H9 (cell line): ENCODE measurements at regions not wholly inside any gene's neighbourhood (a gene's known extent, or its start where the extent isn't known, plus 50 kb on each side); places are given as distances from the start of the nearest gene placed in this dataset.

Experiments used
- DNase-seq: peaks from one replicate; pipeline ENCODE4 v3.0.0-alpha.2; 2017
- H2AFZ ChIP-seq: one replicate; pipeline ENCODE4 v1.6.1; 2013; ENCODE audit warnings: mild to moderate bottlenecking, low read length, control low read depth, moderate library complexity
- H2AK5ac ChIP-seq: 2 replicates; pipeline ENCODE4 v1.6.1; 2013; ENCODE audit warnings: low read length, control low read depth, mixed read lengths; ENCODE audit not compliant: insufficient read length
- H2BK120ac ChIP-seq: one replicate; pipeline ENCODE4 v1.6.1; 2013; ENCODE audit warnings: low read depth, mild to moderate bottlenecking, low read length, control low read depth, inconsistent platforms; ENCODE audit not compliant: poor library complexity, severe bottlenecking
- H2BK12ac ChIP-seq: 2 replicates; pipeline ENCODE4 v1.6.1; 2013; ENCODE audit warnings: low read length, control low read depth, mixed read lengths, low read depth; ENCODE audit not compliant: insufficient read length
- H2BK15ac ChIP-seq: 2 replicates; pipeline ENCODE4 v1.6.1; 2013; ENCODE audit warnings: low read depth, low read length, control low read depth
- H2BK20ac ChIP-seq: one replicate; pipeline ENCODE4 v1.6.1; 2013; ENCODE audit warnings: low read depth, mild to moderate bottlenecking, low read length, control low read depth, inconsistent platforms; ENCODE audit not compliant: poor library complexity, severe bottlenecking
- H2BK5ac ChIP-seq: 2 replicates; pipeline ENCODE4 v1.6.1; 2013; ENCODE audit warnings: low read length, control low read depth, mixed read lengths; ENCODE audit not compliant: insufficient read length
- H3K14ac ChIP-seq: 2 replicates; pipeline ENCODE4 v1.6.1; 2013; ENCODE audit warnings: low read length, control low read depth; ENCODE audit not compliant: insufficient read depth
- H3K18ac ChIP-seq: 2 replicates; pipeline ENCODE4 v1.6.1; 2013; ENCODE audit warnings: low read depth, mild to moderate bottlenecking, mixed read lengths, low read length, control low read depth; ENCODE audit not compliant: insufficient read length
- H3K23ac ChIP-seq: 2 replicates; pipeline ENCODE4 v1.6.1; 2013; ENCODE audit warnings: low read length, control low read depth, mixed read lengths, low read depth; ENCODE audit not compliant: insufficient read length
- H3K23me2 ChIP-seq: 2 replicates; pipeline ENCODE4 v1.6.1; 2013; ENCODE audit warnings: low read depth, mild to moderate bottlenecking, mixed read lengths, low read length, control low read depth; ENCODE audit not compliant: insufficient read length, poor library complexity, severe bottlenecking
- H3K27ac ChIP-seq: 2 replicates; pipeline ENCODE4 v1.5.1; 2013; ENCODE audit warnings: low read length, control low read depth, mixed read lengths, low read depth; ENCODE audit not compliant: insufficient read length
- H3K27me3 ChIP-seq: 2 replicates; pipeline ENCODE4 v1.6.1; 2013; ENCODE audit warnings: low read length, control low read depth, inconsistent platforms; ENCODE audit not compliant: insufficient read depth
- H3K4ac ChIP-seq: 2 replicates; pipeline ENCODE4 v1.6.1; 2013; ENCODE audit warnings: low read depth, mild to moderate bottlenecking, control low read depth, inconsistent platforms, low read length, moderate library complexity
- H3K4me1 ChIP-seq: 2 replicates; pipeline ENCODE4 v1.6.1; 2013; ENCODE audit warnings: low read length, control low read depth, inconsistent platforms; ENCODE audit not compliant: insufficient read depth
- H3K4me2 ChIP-seq: 2 replicates; pipeline ENCODE4 v1.6.1; 2013; ENCODE audit warnings: low read length, control low read depth, mixed read lengths; ENCODE audit not compliant: insufficient read length, insufficient read depth
- H3K56ac ChIP-seq: 2 replicates; pipeline ENCODE4 v1.6.1; 2013; ENCODE audit warnings: low read depth, mild to moderate bottlenecking, mixed read lengths, low read length, control low read depth; ENCODE audit not compliant: insufficient read length
- H3K79me1 ChIP-seq: 2 replicates; pipeline ENCODE4 v1.6.1; 2013; ENCODE audit warnings: low read depth, mild to moderate bottlenecking, moderate library complexity, low read length, control low read depth, inconsistent platforms; ENCODE audit not compliant: insufficient read depth, poor library complexity, severe bottlenecking
- H3K79me2 ChIP-seq: 2 replicates; pipeline ENCODE4 v1.6.1; 2013; ENCODE audit warnings: low read length, control low read depth, inconsistent platforms; ENCODE audit not compliant: insufficient read depth
- H3K9ac ChIP-seq: 2 replicates; pipeline ENCODE4 v1.6.1; 2013; ENCODE audit warnings: low read length, control low read depth, mixed read lengths; ENCODE audit not compliant: insufficient read length; ENCODE audit errors: extremely low read depth
- H3K9me3 ChIP-seq: one replicate; pipeline ENCODE4 v1.6.1; 2013; ENCODE audit warnings: low read depth, low read length, inconsistent platforms; ENCODE audit not compliant: control insufficient read depth
- H3T11ph ChIP-seq: one replicate; pipeline ENCODE4 v1.6.1; 2013; ENCODE audit warnings: mild to moderate bottlenecking, low read length, control low read depth, inconsistent platforms
- H4K20me1 ChIP-seq: one replicate; pipeline ENCODE4 v1.6.1; 2013; ENCODE audit not compliant: control insufficient read depth, insufficient read length, insufficient read depth
- H4K5ac ChIP-seq: 2 replicates; pipeline ENCODE4 v1.6.1; 2013; ENCODE audit warnings: low read depth, mild to moderate bottlenecking, mixed read lengths, low read length, control low read depth; ENCODE audit not compliant: insufficient read length
- H4K8ac ChIP-seq: replicated peaks from 2 replicates; pipeline ENCODE4 v1.6.1; 2013; ENCODE audit warnings: low read length, control low read depth, mixed read lengths, low read depth; ENCODE audit not compliant: insufficient read length
- H4K91ac ChIP-seq: 2 replicates; pipeline ENCODE4 v1.6.1; 2013; ENCODE audit warnings: low read depth, mild to moderate bottlenecking, moderate library complexity, mixed read lengths, low read length, control low read depth; ENCODE audit not compliant: insufficient read length
- H3K27ac Mint-ChIP-seq, 3 experiments: 2 replicates in 2 of 3; 3 replicates in 1 of 3; pipeline ENCODE4 v1.8.0; 2020 to 2021; ENCODE audit warnings: mixed read lengths in 3 of 3, mild to moderate bottlenecking in 1 of 3, moderate library complexity in 1 of 3
- H3K27me3 Mint-ChIP-seq: 2 replicates; pipeline ENCODE4 v1.8.0; 2021; ENCODE audit warnings: low read depth, mild to moderate bottlenecking, moderate library complexity, mixed read lengths
- H3K36me3 Mint-ChIP-seq, 3 experiments: 2 replicates in 2 of 3; 3 replicates in 1 of 3; pipeline ENCODE4 v1.8.0; 2020 to 2021; ENCODE audit warnings: low read depth in 3 of 3, mixed read lengths in 3 of 3; ENCODE audit not compliant: insufficient read depth in 1 of 3
- H3K4me1 Mint-ChIP-seq, 2 experiments: 2 replicates each; pipeline ENCODE4 v1.8.0; 2020; ENCODE audit warnings: mixed read lengths in 2 of 2
- H3K4me3 Mint-ChIP-seq, 2 experiments: 2 replicates in 1 of 2; 3 replicates in 1 of 2; pipeline ENCODE4 v1.8.0; 2020 to 2021; ENCODE audit warnings: mild to moderate bottlenecking in 2 of 2, mixed read lengths in 2 of 2, moderate library complexity in 1 of 2
- H3K9me3 Mint-ChIP-seq, 2 experiments: 2 replicates in 1 of 2; 3 replicates in 1 of 2; pipeline ENCODE4 v1.8.0; 2020; ENCODE audit warnings: mild to moderate bottlenecking in 2 of 2, mixed read lengths in 2 of 2, moderate library complexity in 1 of 2
- CTCF ChIP-seq: fragments of 200-600 bp; sonication (generic); conservative IDR thresholded peaks from 3 replicates; pipeline ENCODE4 v1.8.0; 2021; ENCODE audit warnings: antibody characterized with exemption, mild to moderate bottlenecking

- Histone ChIP-seq H2BK20ac (no peak overlapping the region), H2BK15ac (no peak overlapping the region), H2BK120ac (no peak overlapping the region), H3K23me2 (no peaks in the 10 kb centered on the region), H2AFZ (no peak overlapping the region), H3K4ac (no peak overlapping the region), H3T11ph (no peak overlapping the region), H3K27ac (no peak overlapping the region), H3K23ac (no peak overlapping the region), H3K9ac (no peak overlapping the region), H3K27me3 (no peaks in the 10 kb centered on the region), H4K20me1 (no peaks in the 10 kb centered on the region), H3K4me2 (no peak overlapping the region), H4K91ac (no peak overlapping the region), H2AK5ac (no peak overlapping the region), H4K8ac (no peak overlapping the region), H2BK5ac (no peak overlapping the region), H3K79me2 (no peaks in the 10 kb centered on the region), H3K79me1 (no peaks in the 10 kb centered on the region), H3K18ac (no peak overlapping the region), H4K5ac (no peak overlapping the region), H3K9me3 (no peaks in the 10 kb centered on the region), H3K4me1 (no peaks in the 10 kb centered on the region), H2BK12ac (no peak overlapping the region), H3K56ac (no peak overlapping the region), H3K14ac (no peak overlapping the region)
- peak; percentile 34 for DNase-seq
- no peak for TF ChIP-seq CTCF
- peaks cover 33 to 35% of the 10 kb centered on the region in 2 experiments for H3K9me3 Mint-ChIP-seq
- H3K4me1 Mint-ChIP-seq = peaks cover 9 to 11% of the 10 kb centered on the region in 2 experiments
- no peak overlapping the region for H3K27ac Mint-ChIP-seq
- H3K4me3 Mint-ChIP-seq = no peak overlapping the region
- no peaks in the 10 kb centered on the region for H3K27me3 Mint-ChIP-seq
- peaks cover 6 to 33% (median 29%) of the 10 kb centered on the region in 3 experiments for H3K36me3 Mint-ChIP-seq
Measured at GRCh38 chr14:22232486-22232885, 356.5 kb downstream of the DAD1 start.
